SK-N-SH (cell line): ENCODE measurements at regions not wholly inside any gene's neighbourhood (a gene's known extent, or its start where the extent isn't known, plus 50 kb on each side); places are given as distances from the start of the nearest gene placed in this dataset.

Experiments
- CTCF ChIA-PET: fragments of 300-600, 350-600 bp; formaldehyde crosslinking; extraction: SDS; loops from one replicate; lab custom pipeline; 2021; lab: Yijun Ruan, JAX
- POLR2A ChIA-PET: fragments of 350-600 bp; sonication (Branson Sonifier 250); formaldehyde crosslinking; extraction: SDS; loops from one replicate; lab custom pipeline; 2020; ENCODE audit warnings: antibody characterized with exemption, inconsistent platforms; lab: Yijun Ruan, JAX
- DNase-seq: peaks from one replicate; pipeline ENCODE4 v3.0.0; 2012
- H2AFZ ChIP-seq: fragments of 200-600 bp; sonication (generic); 2 replicates; pipeline ENCODE4 v1.8.1; 2016; ENCODE audit warnings: antibody characterized with exemption, mild to moderate bottlenecking, low read depth
- H3F3A ChIP-seq: fragments of 200-600 bp; sonication (generic); replicated peaks from 2 replicates; pipeline ENCODE3; 2016; ENCODE audit warnings: antibody characterized with exemption, mild to moderate bottlenecking; ENCODE audit not compliant: insufficient read depth
- H3K27ac ChIP-seq, 2 experiments: fragments of 200-500 bp in 1 of 2; fragments of 200-600 bp in 1 of 2; sonication (Bioruptor generic) in 1 of 2; sonication (generic), shearing (Covaris generic) in 1 of 2; 2 replicates each; pipeline versions ENCODE4 v1.5.1 to v1.6.1; 2014 to 2016; ENCODE audit warnings: low read depth in 2 of 2, inconsistent platforms in 1 of 2, low read length in 1 of 2, mild to moderate bottlenecking in 1 of 2, mixed read lengths in 1 of 2
- H3K27me3 ChIP-seq: fragments of 200-600 bp; sonication (generic), shearing (Covaris generic); 2 replicates; pipeline ENCODE4 v1.6.1; 2016; ENCODE audit warnings: mixed run types; ENCODE audit not compliant: insufficient read depth
- H3K36me3 ChIP-seq, 2 experiments: fragments of 200-500 bp in 1 of 2; fragments of 200-600 bp in 1 of 2; sonication (Bioruptor generic) in 1 of 2; sonication (generic) in 1 of 2; replicated peaks in 1 of 2; 2 replicates each; pipeline versions ENCODE3 to v1.5.1; 2014 to 2016; ENCODE audit warnings: low read length in 1 of 2, mild to moderate bottlenecking in 1 of 2; ENCODE audit not compliant: insufficient read depth in 2 of 2, control insufficient read depth in 1 of 2
- H3K4me1 ChIP-seq, 2 experiments: fragments of 200-500 bp in 1 of 2; fragments of 200-600 bp in 1 of 2; sonication (Bioruptor generic) in 1 of 2; sonication (generic), shearing (Covaris generic) in 1 of 2; 2 replicates each; pipeline versions ENCODE4 v1.5.1 to v1.6.1; 2014 to 2016; ENCODE audit warnings: low read depth in 1 of 2, low read length in 1 of 2, mixed run types in 1 of 2; ENCODE audit not compliant: insufficient read depth in 2 of 2, control insufficient read depth in 1 of 2
- H3K4me2 ChIP-seq: fragments of 200-600 bp; sonication (generic), shearing (Covaris generic); 2 replicates; pipeline ENCODE4 v1.6.1; 2017; ENCODE audit warnings: mixed run types
- H3K4me3 ChIP-seq, 2 experiments: fragments of 200-500 bp in 1 of 2; fragments of 200-600 bp in 1 of 2; sonication (Bioruptor generic) in 1 of 2; sonication (generic), shearing (Covaris generic) in 1 of 2; 2 replicates each; pipeline versions ENCODE4 v1.5.1 to v1.8.1; 2014 to 2016; ENCODE audit warnings: low read depth in 2 of 2, inconsistent platforms in 1 of 2, low read length in 1 of 2, mild to moderate bottlenecking in 1 of 2, mixed read lengths in 1 of 2, moderate library complexity in 1 of 2
- H3K79me2 ChIP-seq: fragments of 200-600 bp; sonication (generic); 2 replicates; pipeline ENCODE4 v1.8.1; 2017; ENCODE audit warnings: mild to moderate bottlenecking; ENCODE audit not compliant: insufficient read depth
- H3K9ac ChIP-seq: fragments of 200-600 bp; sonication (generic); 2 replicates; pipeline ENCODE4 v1.6.1; 2017; ENCODE audit warnings: mixed run types
- H3K9me2 ChIP-seq: fragments of 200-600 bp; sonication (generic); 2 replicates; pipeline ENCODE4 v1.6.1; 2017; ENCODE audit warnings: mixed run types
- H3K9me3 ChIP-seq: fragments of 200-600 bp; sonication (generic); 2 replicates; pipeline ENCODE4 v1.6.1; 2017; ENCODE audit warnings: mixed run types, mild to moderate bottlenecking, moderate library complexity
- H4K20me1 ChIP-seq: fragments of 200-600 bp; sonication (generic); 2 replicates; pipeline ENCODE4 v1.6.1; 2017; ENCODE audit warnings: mild to moderate bottlenecking, mixed run types; ENCODE audit not compliant: insufficient read depth
- ELF1 ChIP-seq: IDR thresholded peaks from 2 replicates; pipeline ENCODE4 v1.4.0; 2012
- GATA2 ChIP-seq: sonication (generic); formaldehyde crosslinking; IDR thresholded peaks from 2 replicates; pipeline ENCODE4 v1.5.0; 2020; ENCODE audit warnings: mild to moderate bottlenecking, missing genetic modification reagents
- JUND ChIP-seq: IDR thresholded peaks from 2 replicates; pipeline ENCODE4 v1.4.0; 2012
- MEF2A ChIP-seq: IDR thresholded peaks from 2 replicates; pipeline ENCODE4 v1.4.0; 2012; ENCODE audit warnings: low read depth, borderline replicate concordance
- MXI1 ChIP-seq: IDR thresholded peaks from 2 replicates; pipeline ENCODE4 v1.6.1; 2012; ENCODE audit warnings: mild to moderate bottlenecking, low read depth, low read length, improper control_type of control experiment
- RAD21 ChIP-seq: IDR thresholded peaks from 2 replicates; pipeline ENCODE4 v1.6.1; 2012; ENCODE audit warnings: mild to moderate bottlenecking, low read length
- RFX5 ChIP-seq: IDR thresholded peaks from 2 replicates; pipeline ENCODE4 v1.6.1; 2012; ENCODE audit warnings: mild to moderate bottlenecking, improper control_type of control experiment, low read length
- SMC3 ChIP-seq: IDR thresholded peaks from 2 replicates; pipeline ENCODE4 v1.6.1; 2012; ENCODE audit warnings: low read depth, low read length, improper control_type of control experiment
- TAF1 ChIP-seq: IDR thresholded peaks from 2 replicates; pipeline ENCODE4 v1.6.1; 2012; ENCODE audit warnings: low read depth, mild to moderate bottlenecking, low read length, moderate library complexity, borderline replicate concordance
- TEAD4 ChIP-seq: IDR thresholded peaks from 2 replicates; pipeline ENCODE4 v1.4.0; 2012; ENCODE audit warnings: mild to moderate bottlenecking, borderline replicate concordance; ENCODE audit not compliant: insufficient read depth
- WGBS: methylation state at CpG from one replicate; pipeline ENCODE4 v1.1.6; 2017; ENCODE audit warnings: low lambda C conversion rate; 5-methylcytosine and 5-hydroxymethylcytosine counted together
- TF ChIP-seq, protein P1 (sequence below): IDR thresholded peaks from 2 replicates; pipeline ENCODE4 v1.4.0; 2012; ENCODE audit warnings: low read depth
- TF ChIP-seq, protein P2 (sequence below): IDR thresholded peaks from 2 replicates; pipeline ENCODE4 v1.6.1; 2012; ENCODE audit warnings: mild to moderate bottlenecking, low read depth, low read length, moderate library complexity
- TF ChIP-seq, protein P3 (sequence below): IDR thresholded peaks from 2 replicates; pipeline ENCODE4 v1.4.0; 2012; ENCODE audit warnings: low read depth, borderline replicate concordance
- TF ChIP-seq, protein P4 (sequence below): fragments of 150-350 bp; IDR thresholded peaks from 2 replicates; pipeline ENCODE4 v1.6.1; 2016; ENCODE audit warnings: mild to moderate bottlenecking, low read depth, low read length
- TF ChIP-seq, protein P5 (sequence below): IDR thresholded peaks from 2 replicates; pipeline ENCODE4; 2012
- TF ChIP-seq, protein P6 (sequence below): IDR thresholded peaks from 2 replicates; pipeline ENCODE4 v1.4.0; 2012; ENCODE audit warnings: low read depth, borderline replicate concordance

DNA sequence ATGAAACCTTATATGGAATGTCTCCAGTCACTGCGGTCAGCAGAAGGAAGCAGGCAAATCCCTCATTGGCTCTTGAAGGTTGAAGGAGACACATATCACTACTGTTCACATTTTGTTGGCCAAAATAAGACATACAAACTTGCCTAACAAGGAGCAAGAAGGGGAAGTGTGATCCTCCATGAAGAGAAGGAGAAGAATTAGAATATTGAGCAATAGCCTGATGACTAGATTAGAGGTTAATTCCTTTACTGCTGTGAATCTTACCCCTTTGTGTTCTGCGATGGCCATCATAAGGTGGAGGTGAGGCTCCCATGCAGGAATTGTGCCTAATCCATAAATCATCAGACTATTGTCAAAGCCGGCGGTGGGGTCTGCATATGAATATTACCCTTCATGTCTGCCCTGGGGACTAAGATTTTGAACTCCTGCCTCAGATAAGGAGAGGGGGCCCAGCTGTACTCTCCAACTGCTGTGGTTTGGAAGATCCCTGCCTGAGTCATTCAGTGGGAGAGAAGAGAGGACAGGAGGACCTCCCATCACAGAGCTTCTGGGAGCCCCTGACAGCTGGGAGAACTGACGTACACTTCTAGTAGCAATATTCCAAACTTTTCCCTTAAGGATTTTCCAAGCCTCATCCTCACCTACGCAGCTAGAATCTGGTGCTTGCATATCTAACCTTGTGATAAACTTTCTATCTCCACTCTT, 398.5 kb downstream of the REEP3 start:
- CTCF ChIA-PET: interaction anchor here (2.5 kb wide), 1 partner anchor 53 kb away, joined by 9 read pairs; no protein-coding TSS in a partner anchor

DNA sequence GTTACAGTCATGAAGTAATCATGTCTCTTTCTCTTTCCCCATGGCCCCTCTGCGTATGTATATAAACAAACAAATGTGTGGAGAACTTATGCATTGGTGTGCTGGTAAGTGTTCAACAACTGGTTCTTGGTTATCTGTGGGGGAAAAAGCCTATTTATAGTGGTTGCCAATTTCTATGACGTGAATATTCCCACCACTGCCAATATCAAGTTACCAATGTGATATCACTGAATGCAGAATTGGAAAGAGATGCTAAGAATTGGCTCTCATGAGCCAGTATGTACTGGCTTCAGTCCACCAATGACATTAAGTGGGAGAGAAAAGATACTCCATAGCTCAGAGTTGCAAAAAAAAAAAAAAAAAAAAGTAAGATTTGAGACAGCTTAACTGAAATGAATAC, 399.7 kb downstream of the REEP3 start:
- Histone ChIP-seq H3K4me1 (no peaks in the 10 kb centered on the region), H3K79me2 (no peaks in the 10 kb centered on the region), H3K4me3 (no peak overlapping the region), H3F3A (no peaks in the 10 kb centered on the region), H3K27ac (no peak overlapping the region), H3K9ac (no peak overlapping the region), H3K4me2 (no peak overlapping the region), H3K27me3 (no peaks in the 10 kb centered on the region), H3K9me3 (no peaks in the 10 kb centered on the region), H3K9me2 (no peaks in the 10 kb centered on the region), H4K20me1 (no peaks in the 10 kb centered on the region), H2AFZ (no peak overlapping the region), H3K36me3 (no peaks in the 10 kb centered on the region)
- ChIA-PET POLR2A (no interaction called here), CTCF (interaction anchor here (0.6 to 2.5 kb wide), 3 partner anchors 16 to 180 kb away, joined by 3 to 9 read pairs (median 3); no protein-coding TSS in a partner anchor)
- WGBS: 54% methylated on average over 2 of the region's 2 CpGs
- no peak for DNase-seq
- TF ChIP-seq, protein P1, sequence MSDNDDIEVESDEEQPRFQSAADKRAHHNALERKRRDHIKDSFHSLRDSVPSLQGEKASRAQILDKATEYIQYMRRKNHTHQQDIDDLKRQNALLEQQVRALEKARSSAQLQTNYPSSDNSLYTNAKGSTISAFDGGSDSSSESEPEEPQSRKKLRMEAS: no peak
- TF ChIP-seq ELF1 (no peak), MEF2A (no peak), MXI1 (no peak), GATA2 (CRISPR knock-in tag) (no peak), TEAD4 (no peak), RAD21 (no peak), RFX5 (no peak)
- TF ChIP-seq, protein P2, sequence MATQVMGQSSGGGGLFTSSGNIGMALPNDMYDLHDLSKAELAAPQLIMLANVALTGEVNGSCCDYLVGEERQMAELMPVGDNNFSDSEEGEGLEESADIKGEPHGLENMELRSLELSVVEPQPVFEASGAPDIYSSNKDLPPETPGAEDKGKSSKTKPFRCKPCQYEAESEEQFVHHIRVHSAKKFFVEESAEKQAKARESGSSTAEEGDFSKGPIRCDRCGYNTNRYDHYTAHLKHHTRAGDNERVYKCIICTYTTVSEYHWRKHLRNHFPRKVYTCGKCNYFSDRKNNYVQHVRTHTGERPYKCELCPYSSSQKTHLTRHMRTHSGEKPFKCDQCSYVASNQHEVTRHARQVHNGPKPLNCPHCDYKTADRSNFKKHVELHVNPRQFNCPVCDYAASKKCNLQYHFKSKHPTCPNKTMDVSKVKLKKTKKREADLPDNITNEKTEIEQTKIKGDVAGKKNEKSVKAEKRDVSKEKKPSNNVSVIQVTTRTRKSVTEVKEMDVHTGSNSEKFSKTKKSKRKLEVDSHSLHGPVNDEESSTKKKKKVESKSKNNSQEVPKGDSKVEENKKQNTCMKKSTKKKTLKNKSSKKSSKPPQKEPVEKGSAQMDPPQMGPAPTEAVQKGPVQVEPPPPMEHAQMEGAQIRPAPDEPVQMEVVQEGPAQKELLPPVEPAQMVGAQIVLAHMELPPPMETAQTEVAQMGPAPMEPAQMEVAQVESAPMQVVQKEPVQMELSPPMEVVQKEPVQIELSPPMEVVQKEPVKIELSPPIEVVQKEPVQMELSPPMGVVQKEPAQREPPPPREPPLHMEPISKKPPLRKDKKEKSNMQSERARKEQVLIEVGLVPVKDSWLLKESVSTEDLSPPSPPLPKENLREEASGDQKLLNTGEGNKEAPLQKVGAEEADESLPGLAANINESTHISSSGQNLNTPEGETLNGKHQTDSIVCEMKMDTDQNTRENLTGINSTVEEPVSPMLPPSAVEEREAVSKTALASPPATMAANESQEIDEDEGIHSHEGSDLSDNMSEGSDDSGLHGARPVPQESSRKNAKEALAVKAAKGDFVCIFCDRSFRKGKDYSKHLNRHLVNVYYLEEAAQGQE: no peak
- TF ChIP-seq, protein P3, sequence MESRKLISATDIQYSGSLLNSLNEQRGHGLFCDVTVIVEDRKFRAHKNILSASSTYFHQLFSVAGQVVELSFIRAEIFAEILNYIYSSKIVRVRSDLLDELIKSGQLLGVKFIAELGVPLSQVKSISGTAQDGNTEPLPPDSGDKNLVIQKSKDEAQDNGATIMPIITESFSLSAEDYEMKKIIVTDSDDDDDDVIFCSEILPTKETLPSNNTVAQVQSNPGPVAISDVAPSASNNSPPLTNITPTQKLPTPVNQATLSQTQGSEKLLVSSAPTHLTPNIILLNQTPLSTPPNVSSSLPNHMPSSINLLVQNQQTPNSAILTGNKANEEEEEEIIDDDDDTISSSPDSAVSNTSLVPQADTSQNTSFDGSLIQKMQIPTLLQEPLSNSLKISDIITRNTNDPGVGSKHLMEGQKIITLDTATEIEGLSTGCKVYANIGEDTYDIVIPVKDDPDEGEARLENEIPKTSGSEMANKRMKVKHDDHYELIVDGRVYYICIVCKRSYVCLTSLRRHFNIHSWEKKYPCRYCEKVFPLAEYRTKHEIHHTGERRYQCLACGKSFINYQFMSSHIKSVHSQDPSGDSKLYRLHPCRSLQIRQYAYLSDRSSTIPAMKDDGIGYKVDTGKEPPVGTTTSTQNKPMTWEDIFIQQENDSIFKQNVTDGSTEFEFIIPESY: no peak
- TF ChIP-seq, protein P4, sequence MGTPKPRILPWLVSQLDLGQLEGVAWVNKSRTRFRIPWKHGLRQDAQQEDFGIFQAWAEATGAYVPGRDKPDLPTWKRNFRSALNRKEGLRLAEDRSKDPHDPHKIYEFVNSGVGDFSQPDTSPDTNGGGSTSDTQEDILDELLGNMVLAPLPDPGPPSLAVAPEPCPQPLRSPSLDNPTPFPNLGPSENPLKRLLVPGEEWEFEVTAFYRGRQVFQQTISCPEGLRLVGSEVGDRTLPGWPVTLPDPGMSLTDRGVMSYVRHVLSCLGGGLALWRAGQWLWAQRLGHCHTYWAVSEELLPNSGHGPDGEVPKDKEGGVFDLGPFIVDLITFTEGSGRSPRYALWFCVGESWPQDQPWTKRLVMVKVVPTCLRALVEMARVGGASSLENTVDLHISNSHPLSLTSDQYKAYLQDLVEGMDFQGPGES: no peak
- TF ChIP-seq, protein P5, sequence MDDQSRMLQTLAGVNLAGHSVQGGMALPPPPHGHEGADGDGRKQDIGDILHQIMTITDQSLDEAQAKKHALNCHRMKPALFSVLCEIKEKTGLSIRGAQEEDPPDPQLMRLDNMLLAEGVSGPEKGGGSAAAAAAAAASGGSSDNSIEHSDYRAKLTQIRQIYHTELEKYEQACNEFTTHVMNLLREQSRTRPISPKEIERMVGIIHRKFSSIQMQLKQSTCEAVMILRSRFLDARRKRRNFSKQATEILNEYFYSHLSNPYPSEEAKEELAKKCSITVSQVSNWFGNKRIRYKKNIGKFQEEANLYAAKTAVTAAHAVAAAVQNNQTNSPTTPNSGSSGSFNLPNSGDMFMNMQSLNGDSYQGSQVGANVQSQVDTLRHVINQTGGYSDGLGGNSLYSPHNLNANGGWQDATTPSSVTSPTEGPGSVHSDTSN: no peak
- TF ChIP-seq, protein P6, sequence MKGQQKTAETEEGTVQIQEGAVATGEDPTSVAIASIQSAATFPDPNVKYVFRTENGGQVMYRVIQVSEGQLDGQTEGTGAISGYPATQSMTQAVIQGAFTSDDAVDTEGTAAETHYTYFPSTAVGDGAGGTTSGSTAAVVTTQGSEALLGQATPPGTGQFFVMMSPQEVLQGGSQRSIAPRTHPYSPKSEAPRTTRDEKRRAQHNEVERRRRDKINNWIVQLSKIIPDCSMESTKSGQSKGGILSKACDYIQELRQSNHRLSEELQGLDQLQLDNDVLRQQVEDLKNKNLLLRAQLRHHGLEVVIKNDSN: no peak

More for the DNA sequence above, 398.5 kb downstream of the REEP3 start:
- POLR2A ChIA-PET: no interaction called here
- Histone ChIP-seq H3K9me2 (no peaks in the 10 kb centered on the region), H3K9me3 (no peaks in the 10 kb centered on the region), H4K20me1 (no peaks in the 10 kb centered on the region), H3K27me3 (no peaks in the 10 kb centered on the region), H3K27ac (no peak overlapping the region), H3K36me3 (no peaks in the 10 kb centered on the region), H3F3A (no peaks in the 10 kb centered on the region), H3K4me1 (no peaks in the 10 kb centered on the region), H3K79me2 (no peaks in the 10 kb centered on the region), H3K4me3 (no peak overlapping the region), H2AFZ (no peak overlapping the region), H3K4me2 (no peak overlapping the region), H3K9ac (no peak overlapping the region)
- WGBS: 55% methylated on average over 6 of the region's 6 CpGs
- no peak for DNase-seq
- no peak for TF ChIP-seq JUND
- TF ChIP-seq, protein P5: no peak
- TF ChIP-seq TAF1: no peak
- no peak for TF ChIP-seq SMC3
